ENCODE measurements at regions not wholly inside any gene's neighbourhood (a gene's known extent, or its start where the extent isn't known, plus 50 kb on each side); places are given as distances from the start of the nearest gene placed in this dataset.

GRCh38 chr10:90635111-90635765 is 222.6 kb downstream of the HTR7 start:
- TF ChIP-seq CTCF (IDR thresholded peaks at IDR 0.05; ENCODE audit: insufficient read depth, low read length, poor library complexity, severe bottlenecking) (no peak), EZH2phosphoT487 (conservative IDR thresholded peaks at IDR 0.05; ENCODE audit: low read length) (no peak)

Data from SU-DHL-6 (cell line).